H9 (cell line): ENCODE measurements at regions not wholly inside any gene's neighbourhood (a gene's known extent, or its start where the extent isn't known, plus 50 kb on each side); places are given as distances from the start of the nearest gene placed in this dataset.

ENCODE experiments used
- DNase-seq: peaks from one replicate; pipeline ENCODE4 v3.0.0-alpha.2; 2017
- H2AFZ ChIP-seq: one replicate; pipeline ENCODE4 v1.6.1; 2013; ENCODE audit warnings: mild to moderate bottlenecking, low read length, control low read depth, moderate library complexity
- H2AK5ac ChIP-seq: 2 replicates; pipeline ENCODE4 v1.6.1; 2013; ENCODE audit warnings: low read length, control low read depth, mixed read lengths; ENCODE audit not compliant: insufficient read length
- H2BK120ac ChIP-seq: one replicate; pipeline ENCODE4 v1.6.1; 2013; ENCODE audit warnings: low read depth, mild to moderate bottlenecking, low read length, control low read depth, inconsistent platforms; ENCODE audit not compliant: poor library complexity, severe bottlenecking
- H2BK12ac ChIP-seq: 2 replicates; pipeline ENCODE4 v1.6.1; 2013; ENCODE audit warnings: low read length, control low read depth, mixed read lengths, low read depth; ENCODE audit not compliant: insufficient read length
- H2BK15ac ChIP-seq: 2 replicates; pipeline ENCODE4 v1.6.1; 2013; ENCODE audit warnings: low read depth, low read length, control low read depth
- H2BK20ac ChIP-seq: one replicate; pipeline ENCODE4 v1.6.1; 2013; ENCODE audit warnings: low read depth, mild to moderate bottlenecking, low read length, control low read depth, inconsistent platforms; ENCODE audit not compliant: poor library complexity, severe bottlenecking
- H2BK5ac ChIP-seq: 2 replicates; pipeline ENCODE4 v1.6.1; 2013; ENCODE audit warnings: low read length, control low read depth, mixed read lengths; ENCODE audit not compliant: insufficient read length
- H3K14ac ChIP-seq: 2 replicates; pipeline ENCODE4 v1.6.1; 2013; ENCODE audit warnings: low read length, control low read depth; ENCODE audit not compliant: insufficient read depth
- H3K18ac ChIP-seq: 2 replicates; pipeline ENCODE4 v1.6.1; 2013; ENCODE audit warnings: low read depth, mild to moderate bottlenecking, mixed read lengths, low read length, control low read depth; ENCODE audit not compliant: insufficient read length
- H3K23ac ChIP-seq: 2 replicates; pipeline ENCODE4 v1.6.1; 2013; ENCODE audit warnings: low read length, control low read depth, mixed read lengths, low read depth; ENCODE audit not compliant: insufficient read length
- H3K23me2 ChIP-seq: 2 replicates; pipeline ENCODE4 v1.6.1; 2013; ENCODE audit warnings: low read depth, mild to moderate bottlenecking, mixed read lengths, low read length, control low read depth; ENCODE audit not compliant: insufficient read length, poor library complexity, severe bottlenecking
- H3K27ac ChIP-seq: 2 replicates; pipeline ENCODE4 v1.5.1; 2013; ENCODE audit warnings: low read length, control low read depth, mixed read lengths, low read depth; ENCODE audit not compliant: insufficient read length
- H3K27me3 ChIP-seq: 2 replicates; pipeline ENCODE4 v1.6.1; 2013; ENCODE audit warnings: low read length, control low read depth, inconsistent platforms; ENCODE audit not compliant: insufficient read depth
- H3K4ac ChIP-seq: 2 replicates; pipeline ENCODE4 v1.6.1; 2013; ENCODE audit warnings: low read depth, mild to moderate bottlenecking, control low read depth, inconsistent platforms, low read length, moderate library complexity
- H3K4me1 ChIP-seq: 2 replicates; pipeline ENCODE4 v1.6.1; 2013; ENCODE audit warnings: low read length, control low read depth, inconsistent platforms; ENCODE audit not compliant: insufficient read depth
- H3K4me2 ChIP-seq: 2 replicates; pipeline ENCODE4 v1.6.1; 2013; ENCODE audit warnings: low read length, control low read depth, mixed read lengths; ENCODE audit not compliant: insufficient read length, insufficient read depth
- H3K56ac ChIP-seq: 2 replicates; pipeline ENCODE4 v1.6.1; 2013; ENCODE audit warnings: low read depth, mild to moderate bottlenecking, mixed read lengths, low read length, control low read depth; ENCODE audit not compliant: insufficient read length
- H3K79me1 ChIP-seq: 2 replicates; pipeline ENCODE4 v1.6.1; 2013; ENCODE audit warnings: low read depth, mild to moderate bottlenecking, moderate library complexity, low read length, control low read depth, inconsistent platforms; ENCODE audit not compliant: insufficient read depth, poor library complexity, severe bottlenecking
- H3K79me2 ChIP-seq: 2 replicates; pipeline ENCODE4 v1.6.1; 2013; ENCODE audit warnings: low read length, control low read depth, inconsistent platforms; ENCODE audit not compliant: insufficient read depth
- H3K9ac ChIP-seq: 2 replicates; pipeline ENCODE4 v1.6.1; 2013; ENCODE audit warnings: low read length, control low read depth, mixed read lengths; ENCODE audit not compliant: insufficient read length; ENCODE audit errors: extremely low read depth
- H3K9me3 ChIP-seq: one replicate; pipeline ENCODE4 v1.6.1; 2013; ENCODE audit warnings: low read depth, low read length, inconsistent platforms; ENCODE audit not compliant: control insufficient read depth
- H3T11ph ChIP-seq: one replicate; pipeline ENCODE4 v1.6.1; 2013; ENCODE audit warnings: mild to moderate bottlenecking, low read length, control low read depth, inconsistent platforms
- H4K20me1 ChIP-seq: one replicate; pipeline ENCODE4 v1.6.1; 2013; ENCODE audit not compliant: control insufficient read depth, insufficient read length, insufficient read depth
- H4K5ac ChIP-seq: 2 replicates; pipeline ENCODE4 v1.6.1; 2013; ENCODE audit warnings: low read depth, mild to moderate bottlenecking, mixed read lengths, low read length, control low read depth; ENCODE audit not compliant: insufficient read length
- H4K8ac ChIP-seq: replicated peaks from 2 replicates; pipeline ENCODE4 v1.6.1; 2013; ENCODE audit warnings: low read length, control low read depth, mixed read lengths, low read depth; ENCODE audit not compliant: insufficient read length
- H4K91ac ChIP-seq: 2 replicates; pipeline ENCODE4 v1.6.1; 2013; ENCODE audit warnings: low read depth, mild to moderate bottlenecking, moderate library complexity, mixed read lengths, low read length, control low read depth; ENCODE audit not compliant: insufficient read length
- H3K27ac Mint-ChIP-seq, 3 experiments: 2 replicates in 2 of 3; 3 replicates in 1 of 3; pipeline ENCODE4 v1.8.0; 2020 to 2021; ENCODE audit warnings: mixed read lengths in 3 of 3, mild to moderate bottlenecking in 1 of 3, moderate library complexity in 1 of 3
- H3K27me3 Mint-ChIP-seq: 2 replicates; pipeline ENCODE4 v1.8.0; 2021; ENCODE audit warnings: low read depth, mild to moderate bottlenecking, moderate library complexity, mixed read lengths
- H3K36me3 Mint-ChIP-seq, 3 experiments: 2 replicates in 2 of 3; 3 replicates in 1 of 3; pipeline ENCODE4 v1.8.0; 2020 to 2021; ENCODE audit warnings: low read depth in 3 of 3, mixed read lengths in 3 of 3; ENCODE audit not compliant: insufficient read depth in 1 of 3
- H3K4me1 Mint-ChIP-seq, 2 experiments: 2 replicates each; pipeline ENCODE4 v1.8.0; 2020; ENCODE audit warnings: mixed read lengths in 2 of 2
- H3K4me3 Mint-ChIP-seq, 2 experiments: 2 replicates in 1 of 2; 3 replicates in 1 of 2; pipeline ENCODE4 v1.8.0; 2020 to 2021; ENCODE audit warnings: mild to moderate bottlenecking in 2 of 2, mixed read lengths in 2 of 2, moderate library complexity in 1 of 2
- H3K9me3 Mint-ChIP-seq, 2 experiments: 2 replicates in 1 of 2; 3 replicates in 1 of 2; pipeline ENCODE4 v1.8.0; 2020; ENCODE audit warnings: mild to moderate bottlenecking in 2 of 2, mixed read lengths in 2 of 2, moderate library complexity in 1 of 2
- WGBS: extraction: QIAGEN DNeasy Blood & Tissue Kit; methylation state at CpG from one replicate; pipeline ENCODE4 v1.1.7; 2013; ENCODE audit warnings: missing lambda C conversion rate, low lambda C conversion rate, mixed read lengths; ENCODE audit not compliant: insufficient read length; ENCODE audit errors: extremely low coverage; 5-methylcytosine and 5-hydroxymethylcytosine counted together
- TF ChIP-seq, protein P1 (sequence below): fragments of 200-600 bp; sonication (generic); conservative IDR thresholded peaks from 3 replicates; pipeline ENCODE4 v1.8.0; 2021; ENCODE audit warnings: antibody characterized with exemption, mild to moderate bottlenecking

DNA sequence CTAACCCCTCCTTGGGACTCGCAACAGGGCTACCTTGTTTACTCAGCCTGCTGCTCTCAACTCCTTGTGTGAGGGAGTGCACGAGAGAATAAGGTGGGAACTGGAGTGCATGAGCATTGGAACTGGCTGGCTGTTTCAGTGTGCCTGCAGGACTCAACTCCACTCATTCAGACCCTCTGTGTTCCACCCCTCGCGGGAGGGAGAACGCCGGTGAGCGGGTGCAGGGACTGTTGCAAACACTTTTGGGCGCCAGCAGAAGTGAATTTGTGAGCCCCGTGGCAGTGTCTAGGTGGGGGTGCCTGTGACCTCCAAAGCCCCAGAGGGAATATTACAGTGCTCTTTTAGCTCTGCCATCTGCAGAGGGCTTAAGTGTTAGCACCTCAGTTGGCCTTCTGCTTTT, 1978.3 kb upstream of the PIK3C3 start:
- Histone ChIP-seq H4K5ac (no peak overlapping the region), H3K4me1 (no peaks in the 10 kb centered on the region), H3K14ac (no peak overlapping the region), H4K20me1 (no peaks in the 10 kb centered on the region), H3K56ac (no peak overlapping the region), H3K79me1 (no peaks in the 10 kb centered on the region), H2BK12ac (no peak overlapping the region), H4K8ac (no peak overlapping the region), H3K79me2 (no peaks in the 10 kb centered on the region), H3K27ac (no peak overlapping the region), H2BK20ac (no peak overlapping the region), H3K23ac (no peak overlapping the region), H3K4me2 (no peak overlapping the region), H3K18ac (no peak overlapping the region), H3K9ac (no peak overlapping the region), H3K4ac (no peak overlapping the region), H3K23me2 (no peaks in the 10 kb centered on the region), H2BK15ac (no peak overlapping the region), H3K9me3 (no peaks in the 10 kb centered on the region), H3K27me3 (no peaks in the 10 kb centered on the region), H4K91ac (no peak overlapping the region), H2AK5ac (no peak overlapping the region), H3T11ph (no peak overlapping the region), H2BK5ac (no peak overlapping the region), H2AFZ (no peak overlapping the region), H2BK120ac (no peak overlapping the region)
- no peaks in the 10 kb centered on the region for H3K36me3 Mint-ChIP-seq
- H3K4me3 Mint-ChIP-seq: no peak overlapping the region
- H3K4me1 Mint-ChIP-seq: no peaks in the 10 kb centered on the region
- H3K9me3 Mint-ChIP-seq: no peaks in the 10 kb centered on the region
- no CpG with 5 or more reads among the region's 9 CpGs for WGBS
- no peaks in the 10 kb centered on the region for H3K27me3 Mint-ChIP-seq
- no peak for DNase-seq
- TF ChIP-seq, protein P1, sequence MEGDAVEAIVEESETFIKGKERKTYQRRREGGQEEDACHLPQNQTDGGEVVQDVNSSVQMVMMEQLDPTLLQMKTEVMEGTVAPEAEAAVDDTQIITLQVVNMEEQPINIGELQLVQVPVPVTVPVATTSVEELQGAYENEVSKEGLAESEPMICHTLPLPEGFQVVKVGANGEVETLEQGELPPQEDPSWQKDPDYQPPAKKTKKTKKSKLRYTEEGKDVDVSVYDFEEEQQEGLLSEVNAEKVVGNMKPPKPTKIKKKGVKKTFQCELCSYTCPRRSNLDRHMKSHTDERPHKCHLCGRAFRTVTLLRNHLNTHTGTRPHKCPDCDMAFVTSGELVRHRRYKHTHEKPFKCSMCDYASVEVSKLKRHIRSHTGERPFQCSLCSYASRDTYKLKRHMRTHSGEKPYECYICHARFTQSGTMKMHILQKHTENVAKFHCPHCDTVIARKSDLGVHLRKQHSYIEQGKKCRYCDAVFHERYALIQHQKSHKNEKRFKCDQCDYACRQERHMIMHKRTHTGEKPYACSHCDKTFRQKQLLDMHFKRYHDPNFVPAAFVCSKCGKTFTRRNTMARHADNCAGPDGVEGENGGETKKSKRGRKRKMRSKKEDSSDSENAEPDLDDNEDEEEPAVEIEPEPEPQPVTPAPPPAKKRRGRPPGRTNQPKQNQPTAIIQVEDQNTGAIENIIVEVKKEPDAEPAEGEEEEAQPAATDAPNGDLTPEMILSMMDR: no peak
- H3K27ac Mint-ChIP-seq: no peak overlapping the region
